ENCODE measurements at regions not wholly inside any gene's neighbourhood (a gene's known extent, or its start where the extent isn't known, plus 50 kb on each side); places are given as distances from the start of the nearest gene placed in this dataset.

DNA sequence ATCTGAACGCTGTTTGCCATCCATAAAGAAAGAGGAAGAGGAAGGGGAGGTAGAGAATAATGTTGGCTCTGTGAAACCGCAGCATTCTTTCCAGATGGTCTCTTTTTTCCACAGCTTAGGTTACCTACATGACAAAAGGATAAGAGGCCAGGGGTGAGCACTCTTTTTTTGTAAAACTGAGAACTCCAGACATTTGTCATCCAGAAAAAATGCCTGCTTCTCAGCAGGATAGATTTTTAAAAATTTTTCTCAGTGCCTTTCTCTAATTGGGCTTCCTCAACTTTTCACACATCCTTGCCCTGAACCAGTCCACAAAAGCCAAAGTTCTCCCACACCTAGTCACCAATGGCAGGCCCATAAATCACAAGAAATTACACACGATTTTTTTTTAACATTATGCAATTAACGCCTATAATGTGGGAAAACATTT lies 158.1 kb upstream of the TENM3 start:
- TF ChIP-seq CTCF (IDR thresholded peaks at IDR 0.05) (no peak), POLR2A (IDR thresholded peaks at IDR 0.05) (no peak)
